Prostate gland (tissue), 2 donors: ENCODE measurements at regions not wholly inside any gene's neighbourhood (a gene's known extent, or its start where the extent isn't known, plus 50 kb on each side); places are given as distances from the start of the nearest gene placed in this dataset.

ENCODE experiments used
- CTCF ChIP-seq, 4 experiments: fragments of 200-600 bp in 2 of 4; fragments of 450-650 bp in 2 of 4; sonication (generic) in 2 of 4; IDR thresholded peaks; 1 replicate in 3 of 4; 2 replicates in 1 of 4; pipeline ENCODE4 v1.5.1; 2016 to 2019; ENCODE audit warnings: antibody characterized with exemption in 4 of 4, mild to moderate bottlenecking in 2 of 4, moderate library complexity in 2 of 4
- POLR2A ChIP-seq: fragments of 450-650 bp; IDR thresholded peaks from one replicate; pipeline ENCODE4 v1.6.1; 2016; ENCODE audit warnings: antibody characterized with exemption, mild to moderate bottlenecking

DNA sequence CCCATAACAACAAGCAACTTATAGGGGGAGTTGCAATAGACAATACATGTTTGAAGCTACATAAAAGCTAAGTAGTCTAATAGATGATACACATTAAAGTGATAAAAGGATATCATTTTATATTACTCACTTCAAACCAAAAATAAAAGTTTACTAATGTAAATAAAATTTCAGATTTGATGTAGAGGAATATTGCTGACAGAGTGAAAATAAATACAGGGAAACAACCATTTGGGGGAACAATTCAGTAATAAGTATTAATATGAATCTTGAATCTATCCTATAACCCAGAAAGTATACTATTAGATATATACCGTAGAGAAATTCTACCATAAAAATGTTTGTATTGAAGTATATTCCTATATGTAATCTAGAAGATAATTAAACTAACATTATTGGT, 1248.9 kb upstream of the EPHA6 start:
- TF ChIP-seq POLR2A: no peak
- no peak for TF ChIP-seq CTCF (IDR thresholded peaks at IDR 0.05)
